Right ventricle myocardium inferior (tissue), 1 donor: ENCODE measurements at regions not wholly inside any gene's neighbourhood (a gene's known extent, or its start where the extent isn't known, plus 50 kb on each side); places are given as distances from the start of the nearest gene placed in this dataset.

Experiments used
- ATAC-seq: fragments of 200-7000 bp; cut with Tn5 transposase; one replicate; pipeline ENCODE4 v1.9.1; 2020; ENCODE audit warnings: mild to moderate bottlenecking, moderate library complexity
- DNase-seq: peaks from one replicate; pipeline ENCODE4 v3.0.0; 2021; ENCODE audit errors: missing footprints
- intact Hi-C: fragments of 100-400 bp; cut with DNase I; formaldehyde crosslinking; loops from one replicate; pipeline ENCODE4 v1.11.0; 2022
- donor health status: DM: no; HTN: yes; CAD: no; lungs with severe emphysema.

DNA sequence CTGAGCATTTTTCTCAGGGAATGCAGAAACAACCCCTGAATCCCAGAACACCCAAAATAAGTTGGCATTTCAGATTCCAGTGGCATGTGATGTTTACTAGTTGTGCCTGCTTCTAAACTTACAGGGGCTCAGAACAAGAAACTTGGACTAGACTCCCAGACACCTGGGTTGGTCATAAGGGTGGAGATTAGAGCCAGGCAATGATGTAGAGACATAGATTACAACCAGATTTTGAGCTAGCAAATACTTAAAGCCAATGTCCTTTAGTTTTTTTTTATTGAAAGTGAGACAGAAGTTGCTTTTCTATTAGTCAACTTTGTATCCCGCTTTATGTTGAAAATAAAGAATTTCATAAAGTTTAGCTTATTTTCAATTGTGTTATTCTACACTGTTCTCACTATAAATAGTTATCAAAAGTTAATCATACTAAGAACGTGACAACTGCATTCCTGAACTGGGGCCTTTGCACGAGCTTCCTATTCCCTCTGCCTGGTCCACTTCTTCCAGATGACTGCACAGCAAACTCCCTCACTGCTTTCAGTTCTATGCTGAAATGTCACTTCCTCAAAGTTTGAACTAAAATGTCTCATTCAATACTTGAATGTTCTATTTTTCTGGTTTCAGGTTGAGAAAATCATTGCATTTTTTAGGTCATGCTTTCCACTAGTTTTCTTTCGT lies 224.7 kb upstream of the PPP1R2C start:
- intact Hi-C loops, result no loop called here
- DNase-seq (no peak), ATAC-seq (no peak)

DNA sequence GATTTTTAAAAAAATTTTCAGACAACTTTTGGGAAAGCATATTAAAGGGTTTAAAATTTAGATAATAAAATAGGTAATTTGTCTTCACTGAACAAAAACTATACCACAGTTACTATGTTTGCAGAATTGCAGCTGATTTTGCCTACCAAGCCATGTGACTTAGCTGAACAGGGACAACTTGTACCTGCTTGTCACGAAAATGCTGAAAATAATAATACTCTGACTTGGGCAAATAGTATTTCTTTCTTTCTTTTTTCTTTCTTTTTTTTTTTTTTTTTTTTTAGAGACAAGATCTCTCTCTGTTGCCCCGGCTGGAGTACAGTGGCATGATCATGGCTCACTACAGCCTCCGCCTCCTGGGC lies 225.2 kb upstream of the PPP1R2C start:
- no peak for DNase-seq
- no peak for ATAC-seq
- intact Hi-C loops, result no loop called here

DNA sequence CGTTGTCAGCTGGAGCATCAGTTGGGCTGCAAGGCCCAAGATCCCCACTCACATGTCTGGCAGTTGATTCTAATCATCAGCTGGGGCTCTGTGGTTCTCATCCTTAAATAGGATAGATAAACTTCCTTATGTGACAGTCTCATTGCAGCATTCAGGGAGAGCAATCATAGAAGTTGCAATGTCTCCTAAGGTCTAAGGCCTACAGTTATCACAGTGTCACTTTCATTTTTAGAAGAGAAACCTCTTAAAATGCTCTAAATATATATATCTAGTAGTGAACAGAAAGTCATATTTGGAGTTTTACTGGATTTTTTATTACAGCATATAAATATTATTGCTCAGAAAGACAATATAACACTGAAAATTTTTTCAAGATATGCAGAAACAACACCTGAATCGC lies 226.0 kb upstream of the PPP1R2C start:
- no peak for DNase-seq
- intact Hi-C loops, result no loop called here
- no peak for ATAC-seq

DNA sequence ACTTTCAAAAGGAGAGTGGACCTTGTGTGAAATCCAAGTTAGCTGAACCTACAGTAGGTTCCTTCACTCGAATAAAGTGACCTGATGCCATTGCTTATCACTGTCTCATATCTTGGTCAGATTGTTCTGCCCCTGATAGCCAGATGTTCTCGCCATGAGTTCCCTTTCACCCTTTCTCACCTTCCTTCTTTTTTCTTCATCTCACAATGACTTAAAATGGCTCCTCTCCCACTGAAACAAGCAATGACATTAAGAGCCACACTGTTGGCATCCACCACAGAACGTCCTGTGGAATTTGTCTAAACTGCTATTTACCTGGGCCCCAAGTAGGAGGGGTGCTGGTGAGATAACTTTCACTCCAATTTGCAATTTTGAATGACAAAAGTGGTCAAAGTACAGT lies 227.6 kb upstream of the PPP1R2C start:
- DNase-seq (no peak), ATAC-seq (no peak)
- intact Hi-C loops, result no loop called here

DNA sequence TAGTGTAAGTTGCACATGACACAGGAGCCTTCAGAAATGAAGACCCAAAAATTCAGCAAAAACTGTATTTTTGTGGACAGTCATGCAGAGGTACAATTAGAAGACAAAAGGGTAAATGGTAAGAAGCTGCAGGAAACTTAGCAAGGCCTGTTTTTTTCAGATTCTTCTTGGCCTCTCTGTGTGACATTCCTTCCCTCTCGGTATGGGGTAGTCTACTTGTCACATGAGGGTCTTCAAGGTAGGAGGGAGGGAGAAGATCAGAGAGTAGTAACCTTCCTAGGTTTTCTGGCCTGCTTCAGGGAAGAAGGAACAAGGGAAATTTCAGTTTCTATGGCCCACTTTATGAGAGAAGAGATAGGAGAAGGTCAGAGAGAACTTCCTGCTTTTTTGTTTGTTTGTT lies 230.4 kb upstream of the PPP1R2C start:
- DNase-seq (no peak), ATAC-seq (no peak)
- intact Hi-C loops, result no loop called here

DNA sequence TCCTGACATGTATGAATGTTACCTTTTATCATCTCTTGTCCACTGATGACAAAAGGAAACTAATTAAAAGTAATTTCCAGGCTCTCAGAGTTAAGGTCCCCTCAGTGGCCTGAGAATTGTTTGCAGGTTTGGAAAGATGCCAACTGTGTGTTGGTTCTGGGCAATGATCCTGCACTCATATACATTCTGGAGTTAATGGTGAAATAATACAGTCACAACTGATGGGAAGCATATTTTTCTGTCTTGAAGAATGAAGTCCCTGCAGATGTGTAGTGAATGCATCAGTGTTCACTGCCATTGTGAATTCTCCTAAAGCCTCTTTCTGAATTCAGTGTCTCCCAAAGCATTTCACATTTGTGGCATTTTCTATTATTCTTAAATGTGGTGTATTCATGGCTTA lies 238.1 kb upstream of the PPP1R2C start:
- no peak for ATAC-seq
- intact Hi-C loops, result no loop called here

DNA sequence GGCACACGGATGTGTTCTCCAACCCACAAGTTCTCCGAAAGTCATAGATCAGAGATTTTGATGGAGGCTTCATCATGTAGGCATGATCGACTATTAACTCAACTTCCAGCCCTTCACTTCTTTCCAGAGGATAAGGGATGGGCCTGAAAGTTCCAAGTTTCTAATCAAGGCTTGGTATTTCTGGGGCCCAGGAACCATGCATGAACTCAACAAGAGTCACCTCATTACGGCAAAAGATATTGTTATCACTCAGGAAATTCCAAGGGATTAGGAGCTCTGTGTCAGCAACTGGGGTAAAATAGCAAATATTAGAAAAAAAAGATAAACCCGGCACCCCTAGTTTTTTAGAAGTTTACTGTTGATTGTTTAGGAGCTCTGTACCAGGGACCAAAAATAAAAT lies 240.1 kb upstream of the PPP1R2C start:
- intact Hi-C loops, result no loop called here
- ATAC-seq, result no peak
- no peak for DNase-seq

More for the DNA sequence above, 238.1 kb upstream of the PPP1R2C start:
- no peak for DNase-seq

DNA sequence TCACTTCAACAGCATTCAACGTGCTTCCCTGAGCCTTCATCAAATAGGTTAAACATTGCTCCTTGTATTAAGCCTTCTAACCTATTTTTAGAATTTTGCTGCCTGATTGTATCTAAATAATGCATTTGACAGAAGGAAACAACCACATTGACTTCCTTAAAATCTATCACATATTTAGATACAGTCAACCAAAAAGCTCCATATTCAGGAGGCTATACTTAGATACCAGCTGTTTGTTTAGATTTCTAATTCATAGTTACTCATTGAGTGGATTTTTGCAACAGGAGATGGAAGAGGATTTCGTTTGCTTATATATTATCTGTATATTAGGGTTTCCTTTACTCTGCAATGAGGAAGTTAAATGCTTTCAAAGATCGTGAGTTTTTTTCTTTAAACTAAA lies 241.1 kb upstream of the PPP1R2C start:
- intact Hi-C loops, result no loop called here
- ATAC-seq (no peak), DNase-seq (no peak)

DNA sequence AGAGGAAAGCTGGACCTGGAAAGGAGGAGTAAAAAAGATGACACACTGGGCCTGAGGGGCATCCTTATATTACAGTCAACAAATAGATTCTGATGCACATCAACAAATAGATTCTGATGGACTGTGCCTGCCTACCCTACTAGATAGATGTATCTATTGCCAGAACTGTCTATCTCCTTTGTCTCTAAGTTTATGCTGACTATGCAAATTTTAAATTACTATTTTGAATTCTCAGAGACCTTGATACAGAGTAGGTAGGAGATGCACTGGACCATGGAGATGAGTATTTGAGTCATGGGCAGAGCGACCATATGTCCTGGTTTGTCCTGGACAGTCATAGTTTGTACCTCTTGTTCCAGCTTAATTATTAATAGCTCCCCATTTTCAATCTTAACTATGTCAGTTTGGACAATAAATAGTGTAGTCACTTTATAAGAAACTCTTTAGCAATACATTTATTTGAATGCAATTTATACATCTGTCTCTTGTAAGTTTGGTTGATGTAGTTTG lies 247.9 kb upstream of the PPP1R2C start:
- ATAC-seq, result no peak
- intact Hi-C loops, result no loop called here
- no peak for DNase-seq

DNA sequence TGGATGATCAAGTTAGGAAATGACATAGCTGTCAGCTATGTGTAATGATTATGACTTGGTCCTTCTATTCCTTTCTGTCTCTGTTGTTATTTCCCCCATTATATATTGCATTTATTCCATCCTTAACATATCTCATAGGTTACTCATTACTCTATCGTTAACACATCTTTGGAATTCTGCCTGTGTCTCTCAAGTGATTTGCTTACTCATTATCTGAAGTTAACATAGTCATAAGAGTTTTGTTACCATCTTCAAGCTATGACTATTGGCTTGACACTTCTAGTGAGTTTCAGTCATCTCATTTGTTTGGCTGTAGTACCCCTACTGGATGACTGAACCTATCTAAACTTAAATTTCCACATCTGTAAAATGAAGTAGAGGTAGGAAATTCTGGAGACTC lies 286.1 kb upstream of the PPP1R2C start:
- intact Hi-C loops, result no loop called here
- DNase-seq (no peak), ATAC-seq (no peak)

DNA sequence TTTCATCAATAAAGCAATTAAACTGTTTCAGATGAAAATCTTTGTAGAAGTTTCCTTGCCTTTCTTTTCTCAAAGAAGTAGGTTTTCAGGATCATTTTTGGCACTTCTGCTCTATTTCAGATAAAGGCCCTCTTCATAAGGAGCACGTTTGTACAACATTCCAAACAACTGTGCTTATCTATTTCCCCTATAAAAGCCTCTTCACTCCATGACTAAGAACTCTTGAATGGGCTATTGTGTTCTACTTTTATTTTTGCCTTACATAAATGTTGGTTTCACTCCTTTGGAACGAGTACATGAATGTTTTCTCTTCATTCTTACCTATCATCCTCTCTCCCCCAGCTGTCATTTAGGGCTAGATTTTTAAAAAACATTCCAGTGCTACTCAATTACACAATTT lies 288.0 kb upstream of the PPP1R2C start:
- intact Hi-C loops, result no loop called here
- ATAC-seq, result no peak
- no peak for DNase-seq

DNA sequence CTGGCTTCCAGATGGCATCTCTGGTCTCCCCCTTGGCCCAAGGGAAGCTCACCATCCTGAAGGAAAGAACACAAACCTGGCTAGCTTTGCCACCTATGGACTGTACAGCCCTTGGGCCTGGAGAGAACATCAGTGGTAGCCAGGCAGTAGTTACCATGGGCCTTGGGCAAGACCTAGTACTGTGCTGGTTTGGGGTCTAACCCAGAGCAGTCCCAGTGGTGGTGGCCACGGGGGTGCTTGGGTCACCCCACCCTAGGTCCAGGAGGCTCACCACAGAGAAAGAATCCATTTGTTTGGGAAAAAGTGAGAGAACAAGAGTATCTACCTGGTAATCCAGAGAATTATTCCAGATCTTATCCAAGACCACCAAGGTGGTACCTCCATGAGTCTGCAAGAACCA lies 290.7 kb upstream of the PPP1R2C start:
- DNase-seq (no peak), ATAC-seq (no peak)
- intact Hi-C loops, result no loop called here

DNA sequence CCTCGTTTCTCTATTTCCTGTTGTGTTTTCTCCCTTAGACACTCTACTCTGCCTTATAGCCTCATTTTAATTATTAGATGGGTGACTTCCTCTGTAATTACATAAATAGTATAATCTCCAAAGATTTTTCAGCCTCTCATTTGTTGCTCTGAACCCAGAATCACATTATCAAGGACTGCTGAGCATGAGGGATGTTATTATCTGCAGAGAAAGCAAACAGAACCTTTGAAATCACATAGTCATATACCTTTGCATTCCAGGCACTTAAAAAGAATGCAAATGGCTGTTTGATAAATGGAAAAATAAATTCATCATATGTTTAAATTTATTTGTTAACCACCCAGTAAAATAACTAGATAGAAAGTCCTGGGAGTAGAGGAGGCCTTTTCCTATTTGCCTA lies 305.1 kb upstream of the PPP1R2C start:
- intact Hi-C loops, result no loop called here
- ATAC-seq (no peak), DNase-seq (no peak)

DNA sequence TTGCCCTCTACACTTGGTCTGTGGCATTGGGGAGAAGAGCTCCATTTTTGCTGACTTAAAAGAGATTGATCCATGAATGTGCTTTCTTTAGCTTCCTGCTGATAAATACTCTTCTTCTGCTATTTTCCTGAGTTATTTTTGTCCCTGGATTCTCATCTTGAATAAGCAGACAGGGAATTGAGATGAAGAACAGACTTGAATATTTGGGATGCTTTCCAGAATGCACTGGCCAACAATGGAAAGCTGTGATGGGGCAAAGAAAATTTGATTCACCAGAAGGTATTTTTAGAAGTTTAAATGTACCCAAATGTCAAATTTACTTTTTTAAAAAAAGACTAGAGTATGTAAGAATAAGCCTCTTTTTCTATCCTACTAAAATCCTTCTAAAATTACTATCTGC lies 309.9 kb upstream of the PPP1R2C start:
- intact Hi-C loops, result no loop called here

DNA sequence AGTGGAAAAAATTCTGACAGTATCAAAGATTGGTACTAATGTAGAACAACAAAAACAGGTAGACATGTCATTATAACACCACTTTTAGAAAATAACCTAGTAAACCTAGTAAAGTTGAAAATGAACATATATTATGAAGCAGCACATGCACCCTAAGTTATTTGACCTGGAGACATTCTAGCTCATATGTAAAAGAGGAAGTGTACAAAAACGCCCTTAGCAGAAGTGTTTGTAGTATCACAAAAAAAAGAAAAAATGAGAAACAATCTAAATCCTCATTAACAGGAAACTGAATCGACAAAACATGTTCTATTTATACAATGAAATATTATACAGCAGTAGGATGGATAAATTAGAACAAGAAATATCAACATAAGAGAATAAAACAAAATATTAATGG lies 318.9 kb upstream of the PPP1R2C start:
- intact Hi-C loops, result no loop called here
- ATAC-seq (no peak), DNase-seq (no peak)

More for the DNA sequence above, 309.9 kb upstream of the PPP1R2C start:
- no peak for ATAC-seq
- DNase-seq, result no peak

DNA sequence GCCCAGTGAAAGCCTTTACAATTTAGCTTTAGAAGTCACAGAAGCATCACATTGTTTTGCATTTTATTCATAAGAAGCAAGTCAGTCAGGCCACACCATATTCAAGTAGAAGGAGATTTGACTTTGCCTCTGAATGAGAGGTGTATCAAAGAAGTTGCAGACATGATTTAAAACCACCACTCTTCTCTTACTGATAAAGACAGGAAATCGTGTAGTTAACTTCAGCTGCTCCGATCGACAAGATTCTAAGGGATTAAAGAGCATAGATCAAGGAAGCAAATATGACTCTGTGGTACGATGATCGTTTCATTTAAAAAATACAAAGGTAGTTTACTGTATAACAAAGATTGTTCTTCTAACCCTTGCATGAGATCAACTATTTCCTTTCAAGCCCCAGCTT lies 328.0 kb upstream of the PPP1R2C start:
- ATAC-seq, result no peak
- intact Hi-C loops, result no loop called here

DNA sequence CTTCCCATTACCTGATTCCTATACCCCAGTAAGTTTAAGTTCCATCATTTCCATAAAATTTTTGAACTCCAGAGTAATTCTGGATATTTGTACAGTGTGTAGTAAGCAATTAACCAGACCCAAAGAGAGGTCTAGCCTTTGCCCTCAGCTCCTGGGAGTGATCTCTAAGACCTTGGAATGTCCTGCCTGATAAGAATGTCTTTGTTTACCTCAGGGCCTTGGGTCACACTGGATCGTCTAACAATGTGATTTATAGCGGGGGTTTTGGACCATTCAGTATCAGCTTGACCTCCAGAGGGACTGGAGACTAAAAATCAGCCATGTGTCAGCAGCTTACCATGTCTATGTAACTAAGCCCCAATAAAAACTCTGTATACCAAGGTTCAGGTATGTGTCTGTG lies 330.9 kb upstream of the PPP1R2C start:
- intact Hi-C loops, result no loop called here
- ATAC-seq (no peak), DNase-seq (no peak)

More for the DNA sequence above, 328.0 kb upstream of the PPP1R2C start:
- no peak for DNase-seq

DNA sequence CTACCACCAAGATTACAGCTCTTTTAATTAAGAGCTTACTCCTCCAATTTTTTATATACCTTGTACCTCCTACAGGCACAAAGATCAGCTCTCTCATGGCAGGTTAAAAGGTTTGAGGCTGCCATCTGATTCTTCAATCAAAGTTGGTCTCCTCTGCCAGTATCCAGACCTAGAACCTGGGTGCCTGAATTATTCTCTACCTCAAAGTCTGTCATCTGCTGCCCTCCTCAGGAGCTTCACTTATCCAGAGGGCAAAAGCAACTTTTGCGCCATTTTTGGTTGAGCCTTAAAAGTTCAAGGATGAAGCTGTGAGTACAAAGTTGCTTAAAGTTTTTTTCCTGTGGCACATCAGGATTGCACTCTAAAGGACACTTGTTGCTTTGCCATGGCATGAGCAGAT lies 343.7 kb upstream of the PPP1R2C start:
- no peak for ATAC-seq
- intact Hi-C loops, result no loop called here
- no peak for DNase-seq

DNA sequence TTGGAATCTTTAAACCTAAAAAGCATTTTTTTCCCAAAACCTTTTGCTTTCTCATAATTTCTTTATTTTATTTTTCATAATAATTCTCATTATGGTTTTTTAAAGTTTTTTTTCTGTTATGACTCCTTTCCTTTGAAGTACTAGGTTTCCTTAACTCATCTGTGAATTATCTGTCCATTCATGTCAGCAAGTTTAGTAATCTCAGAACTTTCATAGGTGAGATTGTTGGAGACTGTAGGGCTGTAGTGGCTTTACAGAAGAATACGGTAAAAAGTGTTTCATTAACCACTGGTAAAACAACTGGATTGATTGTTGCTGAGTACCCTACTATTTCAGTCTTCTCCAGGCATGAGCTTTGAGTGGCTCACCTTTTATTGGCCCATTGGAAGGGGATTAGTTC lies 361.7 kb upstream of the PPP1R2C start:
- intact Hi-C loops, result no loop called here
- DNase-seq (no peak), ATAC-seq (no peak)

DNA sequence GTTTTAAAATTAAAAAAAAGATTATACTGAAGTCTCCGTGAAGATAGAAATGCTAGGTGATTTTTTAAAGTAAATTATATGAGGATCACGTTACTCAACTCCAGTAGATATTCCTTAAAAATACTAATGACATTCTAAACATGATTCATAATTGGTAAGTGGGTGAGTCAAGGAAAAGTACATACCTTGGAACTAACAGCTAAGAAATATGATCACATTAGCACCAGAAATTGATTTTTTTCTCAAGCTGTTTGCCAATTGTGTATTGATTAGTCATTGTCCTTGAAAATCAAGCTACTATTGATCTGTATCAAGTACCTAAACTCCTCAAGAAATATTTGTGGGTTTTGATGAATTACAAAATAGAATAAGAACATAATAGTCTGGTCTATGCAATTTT lies 362.6 kb upstream of the PPP1R2C start:
- ATAC-seq, result no peak
- intact Hi-C loops, result no loop called here
- DNase-seq, result no peak

DNA sequence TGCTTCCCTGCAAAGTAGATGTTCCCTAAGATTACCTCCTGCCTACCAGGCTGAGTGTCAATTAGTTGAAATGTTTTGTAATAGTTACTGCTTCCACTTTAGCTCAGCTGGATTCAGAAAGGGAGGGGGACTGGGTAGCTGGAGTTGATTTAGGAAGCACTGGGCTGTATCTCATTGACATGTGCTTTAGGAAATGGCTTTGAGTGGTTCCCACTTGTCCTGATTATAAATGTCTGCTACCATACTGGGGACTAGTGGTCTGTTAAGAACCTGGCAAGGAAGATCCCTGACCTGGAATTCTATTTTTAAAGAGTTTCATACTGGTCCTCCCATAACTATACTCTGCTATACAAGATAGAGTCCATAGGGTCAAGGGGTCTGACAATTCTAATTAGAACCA lies 363.9 kb upstream of the PPP1R2C start:
- no peak for ATAC-seq
- DNase-seq, result no peak
- intact Hi-C loops, result no loop called here
